ENCODE measurements at regions not wholly inside any gene's neighbourhood (a gene's known extent, or its start where the extent isn't known, plus 50 kb on each side); places are given as distances from the start of the nearest gene placed in this dataset.

GRCh38 chr13:86425170-86425815, 626.1 kb upstream of the SLITRK6 start:
- H3K4me1 Mint-ChIP-seq: peaks cover 10% of the 10 kb centered on the region
- peaks cover 7% of the 10 kb centered on the region for H3K36me3 Mint-ChIP-seq
- H3K9me3 Mint-ChIP-seq: peaks cover 18% of the 10 kb centered on the region
- H3K27me3 Mint-ChIP-seq (ENCODE audit: low read depth): no peaks in the 10 kb centered on the region
- ChIA-PET CTCF (no interaction called here), POLR2A (no interaction called here)
- no peak overlapping the region for H3K4me3 Mint-ChIP-seq
- ATAC-seq: peak; percentile 80
- no peak overlapping the region; the same call in 1 of the 2 replicates for H3K27ac Mint-ChIP-seq
- DNase-seq (ENCODE audit: low spot score): no peak
- no peak for TF ChIP-seq ZMAT4 (CRISPR knock-in tag; IDR thresholded peaks at IDR 0.05)
- TF ChIP-seq ELF4 (CRISPR knock-in tag; IDR thresholded peaks at IDR 0.05; ENCODE audit: low read depth): no peak
- TF ChIP-seq NFATC4 (CRISPR knock-in tag; IDR thresholded peaks at IDR 0.05): no peak
- TF ChIP-seq ETV6 (CRISPR knock-in tag; IDR thresholded peaks at IDR 0.05): no peak

GRCh38 chr13:86426437-86426836, 627.2 kb upstream of the SLITRK6 start:
- ChIA-PET CTCF (no interaction called here), POLR2A (no interaction called here)
- Mint-ChIP-seq H3K36me3 (peaks cover 7% of the 10 kb centered on the region), H3K27me3 (ENCODE audit: low read depth) (no peaks in the 10 kb centered on the region), H3K4me1 (peaks cover 10% of the 10 kb centered on the region), H3K4me3 (no peak overlapping the region), H3K9me3 (peaks cover 14% of the 10 kb centered on the region), H3K27ac (no peak overlapping the region)
- DNase-seq (ENCODE audit: low spot score) (no peak), ATAC-seq (no peak)
- no peak for TF ChIP-seq ZNF532 (CRISPR knock-in tag; IDR thresholded peaks at IDR 0.05; ENCODE audit: borderline replicate concordance)

GRCh38 chr13:86429756-86430155, 630.5 kb upstream of the SLITRK6 start:
- Mint-ChIP-seq H3K4me3 (no peak overlapping the region), H3K27ac (no peak overlapping the region), H3K27me3 (ENCODE audit: low read depth) (no peaks in the 10 kb centered on the region), H3K36me3 (peaks cover 22% of the 10 kb centered on the region), H3K4me1 (peaks cover 8% of the 10 kb centered on the region), H3K9me3 (peaks cover 37% of the 10 kb centered on the region)
- POLR2A ChIA-PET: no interaction called here
- TF ChIP-seq E2F4 (CRISPR knock-in tag; IDR thresholded peaks at IDR 0.05; ENCODE audit: borderline replicate concordance, low read depth) (no peak), MYBL2 (CRISPR knock-in tag; IDR thresholded peaks at IDR 0.05) (no peak), SOX15 (CRISPR knock-in tag; IDR thresholded peaks at IDR 0.05) (no peak), ATF1 (CRISPR knock-in tag; IDR thresholded peaks at IDR 0.05) (no peak), TCF7 (CRISPR knock-in tag; IDR thresholded peaks at IDR 0.05; ENCODE audit: low read depth) (no peak), ZNF423 (CRISPR knock-in tag; IDR thresholded peaks at IDR 0.05) (no peak), ATF6 (CRISPR knock-in tag; IDR thresholded peaks at IDR 0.05) (no peak)
- CTCF ChIA-PET: no interaction called here
- no peak for DNase-seq (ENCODE audit: low spot score)
- ATAC-seq: no peak

All from WTC11 (cell line).